Endothelial cell (in vitro differentiated cells): ENCODE measurements at regions not wholly inside any gene's neighbourhood (a gene's known extent, or its start where the extent isn't known, plus 50 kb on each side); places are given as distances from the start of the nearest gene placed in this dataset.

Experiments
- DNase-seq: peaks from one replicate; pipeline ENCODE4 v3.0.0; 2021; ENCODE audit warnings: low spot score
- H3K27ac Mint-ChIP-seq: one replicate; pipeline ENCODE4 v1.8.0; 2021; ENCODE audit warnings: mixed read lengths, inconsistent platforms; ENCODE audit not compliant: unreplicated experiment
- H3K27me3 Mint-ChIP-seq: one replicate; pipeline ENCODE4 v1.8.0; 2021; ENCODE audit warnings: mild to moderate bottlenecking, moderate library complexity, mixed read lengths, inconsistent platforms; ENCODE audit not compliant: unreplicated experiment
- H3K36me3 Mint-ChIP-seq: one replicate; pipeline ENCODE4 v1.8.0; 2021; ENCODE audit warnings: mild to moderate bottlenecking, low read depth, mixed read lengths, inconsistent platforms; ENCODE audit not compliant: unreplicated experiment
- H3K4me1 Mint-ChIP-seq: one replicate; pipeline ENCODE4 v1.8.0; 2021; ENCODE audit warnings: mild to moderate bottlenecking, mixed read lengths, inconsistent platforms; ENCODE audit not compliant: unreplicated experiment
- H3K4me3 Mint-ChIP-seq: one replicate; pipeline ENCODE4 v1.8.0; 2021; ENCODE audit warnings: mild to moderate bottlenecking, mixed read lengths, inconsistent platforms; ENCODE audit not compliant: unreplicated experiment
- H3K9me3 Mint-ChIP-seq: one replicate; pipeline ENCODE4 v1.8.0; 2021; ENCODE audit warnings: mixed read lengths, inconsistent platforms; ENCODE audit not compliant: unreplicated experiment
- TF ChIP-seq, protein P1 (sequence below): fragments of 200-600 bp; sonication (generic); IDR thresholded peaks from one replicate; pipeline ENCODE4 v1.5.0; 2021; ENCODE audit warnings: antibody characterized with exemption; ENCODE audit not compliant: unreplicated experiment

DNA sequence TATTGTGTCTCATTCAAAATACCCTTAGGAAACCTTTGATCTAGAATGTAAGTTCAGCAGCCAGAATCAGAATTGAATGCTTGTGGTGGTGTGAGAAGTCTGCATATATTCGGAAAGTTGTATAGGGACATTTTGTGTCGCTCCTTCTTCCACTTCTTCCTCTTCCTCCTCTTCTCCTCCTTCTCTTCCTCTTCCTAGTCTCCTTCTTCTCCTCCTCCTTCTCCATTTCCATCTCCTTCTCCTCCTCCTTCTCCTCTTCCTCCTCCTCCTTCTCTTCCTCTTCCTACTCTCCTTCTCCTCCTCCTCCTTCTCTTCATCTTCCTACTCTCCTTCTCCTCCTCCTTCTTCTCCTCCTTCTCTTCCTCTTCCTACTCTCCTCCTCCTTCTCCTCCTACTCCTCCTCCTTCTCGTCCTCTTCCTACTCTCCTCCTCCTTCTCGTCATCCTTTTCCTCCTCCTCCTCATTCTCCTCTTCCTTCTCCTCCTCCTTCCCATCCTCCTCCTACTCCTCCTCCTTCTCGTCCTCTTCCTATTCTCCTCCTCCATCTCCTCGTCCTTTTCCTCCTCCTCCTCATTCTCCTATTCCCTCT, 749.3 kb upstream of the GOLIM4 start:
- no peak for DNase-seq
- H3K27me3 Mint-ChIP-seq, result peaks cover 3% of the 10 kb centered on the region
- no peak overlapping the region for H3K27ac Mint-ChIP-seq
- TF ChIP-seq, protein P1, sequence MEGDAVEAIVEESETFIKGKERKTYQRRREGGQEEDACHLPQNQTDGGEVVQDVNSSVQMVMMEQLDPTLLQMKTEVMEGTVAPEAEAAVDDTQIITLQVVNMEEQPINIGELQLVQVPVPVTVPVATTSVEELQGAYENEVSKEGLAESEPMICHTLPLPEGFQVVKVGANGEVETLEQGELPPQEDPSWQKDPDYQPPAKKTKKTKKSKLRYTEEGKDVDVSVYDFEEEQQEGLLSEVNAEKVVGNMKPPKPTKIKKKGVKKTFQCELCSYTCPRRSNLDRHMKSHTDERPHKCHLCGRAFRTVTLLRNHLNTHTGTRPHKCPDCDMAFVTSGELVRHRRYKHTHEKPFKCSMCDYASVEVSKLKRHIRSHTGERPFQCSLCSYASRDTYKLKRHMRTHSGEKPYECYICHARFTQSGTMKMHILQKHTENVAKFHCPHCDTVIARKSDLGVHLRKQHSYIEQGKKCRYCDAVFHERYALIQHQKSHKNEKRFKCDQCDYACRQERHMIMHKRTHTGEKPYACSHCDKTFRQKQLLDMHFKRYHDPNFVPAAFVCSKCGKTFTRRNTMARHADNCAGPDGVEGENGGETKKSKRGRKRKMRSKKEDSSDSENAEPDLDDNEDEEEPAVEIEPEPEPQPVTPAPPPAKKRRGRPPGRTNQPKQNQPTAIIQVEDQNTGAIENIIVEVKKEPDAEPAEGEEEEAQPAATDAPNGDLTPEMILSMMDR, result no peak
- H3K9me3 Mint-ChIP-seq, result no peaks in the 10 kb centered on the region
- peaks cover 4% of the 10 kb centered on the region for H3K4me1 Mint-ChIP-seq
- peaks cover 4% of the 10 kb centered on the region for H3K36me3 Mint-ChIP-seq
- no peak overlapping the region for H3K4me3 Mint-ChIP-seq

DNA sequence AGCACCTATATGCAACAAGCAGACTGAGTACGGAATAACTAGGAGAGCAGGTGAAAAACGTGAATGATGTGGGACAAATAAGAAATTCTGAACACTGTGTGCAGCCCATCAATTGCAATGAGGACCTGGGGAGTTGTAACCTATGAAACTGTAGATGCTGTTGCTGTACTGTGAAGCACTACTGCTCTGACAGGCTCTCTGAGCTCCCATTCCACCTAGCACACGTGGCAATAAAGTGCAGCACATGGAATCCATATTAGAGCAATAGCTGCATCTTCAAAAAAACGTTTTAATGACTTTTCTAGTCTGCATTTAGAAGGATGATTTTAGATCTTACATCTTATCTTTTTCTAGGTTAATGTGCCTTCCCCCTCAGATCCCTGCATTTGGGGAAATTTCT, 748.7 kb upstream of the GOLIM4 start:
- Mint-ChIP-seq H3K9me3 (no peaks in the 10 kb centered on the region), H3K4me3 (no peak overlapping the region), H3K36me3 (peaks cover 4% of the 10 kb centered on the region), H3K27me3 (peaks cover 3% of the 10 kb centered on the region), H3K4me1 (peaks cover 4% of the 10 kb centered on the region), H3K27ac (no peak overlapping the region)
- no peak for DNase-seq
- TF ChIP-seq, protein P1, result no peak

DNA sequence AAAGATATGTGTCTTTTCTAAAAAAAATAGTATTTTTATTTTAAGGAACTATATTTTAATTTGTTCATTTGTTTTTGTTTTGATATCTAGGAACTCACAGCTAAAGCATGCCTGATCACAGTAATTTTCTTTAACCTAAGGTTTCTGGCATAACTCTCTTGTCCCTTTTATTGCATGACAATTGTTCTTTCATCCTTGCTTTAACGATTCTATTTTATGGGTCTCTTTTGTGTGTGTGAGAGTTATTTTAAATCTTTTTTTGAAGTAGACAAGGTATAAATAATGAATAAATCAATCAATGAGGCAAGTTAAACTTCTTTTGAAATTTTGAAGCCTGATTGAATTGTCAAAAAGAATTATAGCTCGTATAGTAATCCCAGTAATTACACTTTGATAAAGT, 747.8 kb upstream of the GOLIM4 start:
- H3K4me1 Mint-ChIP-seq, result no peaks in the 10 kb centered on the region
- no peak overlapping the region for H3K4me3 Mint-ChIP-seq
- H3K27me3 Mint-ChIP-seq, result peaks cover 3% of the 10 kb centered on the region
- H3K9me3 Mint-ChIP-seq, result no peaks in the 10 kb centered on the region
- TF ChIP-seq, protein P1, result no peak
- peaks cover 4% of the 10 kb centered on the region for H3K36me3 Mint-ChIP-seq
- no peak overlapping the region for H3K27ac Mint-ChIP-seq
- DNase-seq, result no peak

DNA sequence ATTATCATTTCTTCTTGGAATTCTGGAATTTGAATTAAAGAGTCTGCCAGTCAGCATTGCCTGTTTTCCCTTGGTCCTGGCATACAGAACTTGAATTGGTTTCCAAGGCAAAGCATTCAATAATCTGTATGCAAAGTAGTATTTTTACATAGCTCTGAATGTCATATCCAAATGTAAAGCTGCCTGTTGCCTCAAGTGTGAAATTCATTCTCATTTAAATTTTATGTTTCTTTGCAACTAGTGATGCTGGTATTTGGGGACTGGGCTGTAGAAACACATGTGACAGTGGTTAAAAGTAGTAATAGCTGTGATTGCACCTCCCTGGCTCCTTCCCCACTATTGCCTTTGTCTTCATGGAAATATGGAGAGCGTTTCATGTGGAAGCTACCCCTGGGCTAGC, 743.9 kb upstream of the GOLIM4 start:
- H3K9me3 Mint-ChIP-seq, result no peaks in the 10 kb centered on the region
- no peaks in the 10 kb centered on the region for H3K36me3 Mint-ChIP-seq
- DNase-seq, result no peak
- no peak overlapping the region for H3K4me3 Mint-ChIP-seq
- H3K4me1 Mint-ChIP-seq, result no peaks in the 10 kb centered on the region
- no peak overlapping the region for H3K27ac Mint-ChIP-seq
- H3K27me3 Mint-ChIP-seq, result no peaks in the 10 kb centered on the region
- TF ChIP-seq, protein P1, result no peak

DNA sequence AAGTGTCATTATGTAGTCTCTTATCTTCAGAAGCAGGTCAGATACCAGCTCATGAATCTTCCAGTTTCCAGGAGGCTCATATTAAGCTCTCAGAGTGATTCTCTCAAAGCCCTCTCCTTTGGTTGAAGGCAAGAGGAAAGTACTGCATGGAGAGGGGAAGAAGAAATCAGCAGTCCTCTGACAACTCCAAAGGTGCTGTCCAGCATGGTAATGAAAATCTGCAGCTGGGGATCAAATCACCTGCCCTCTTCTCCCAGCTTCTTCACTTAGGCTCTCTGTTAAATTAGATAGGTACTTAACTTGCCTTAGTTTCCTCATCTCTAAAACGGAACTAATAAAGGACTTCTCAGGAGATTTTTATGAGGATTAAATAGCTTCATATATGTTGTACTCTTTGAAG, 738.8 kb upstream of the GOLIM4 start:
- Mint-ChIP-seq H3K36me3 (no peaks in the 10 kb centered on the region), H3K27me3 (no peaks in the 10 kb centered on the region), H3K27ac (no peak overlapping the region), H3K4me3 (no peak overlapping the region), H3K4me1 (no peaks in the 10 kb centered on the region), H3K9me3 (no peaks in the 10 kb centered on the region)
- no peak for DNase-seq
- TF ChIP-seq, protein P1, result no peak
